HG03571 (cell line): ENCODE measurements at regions not wholly inside any gene's neighbourhood (a gene's known extent, or its start where the extent isn't known, plus 50 kb on each side); places are given as distances from the start of the nearest gene placed in this dataset.

ENCODE experiments used
- ATAC-seq: cut with Tn5 transposase; IDR thresholded peaks from one replicate; pipeline ENCODE4 v1.9.1; 2021; ENCODE audit not compliant: unreplicated experiment

DNA sequence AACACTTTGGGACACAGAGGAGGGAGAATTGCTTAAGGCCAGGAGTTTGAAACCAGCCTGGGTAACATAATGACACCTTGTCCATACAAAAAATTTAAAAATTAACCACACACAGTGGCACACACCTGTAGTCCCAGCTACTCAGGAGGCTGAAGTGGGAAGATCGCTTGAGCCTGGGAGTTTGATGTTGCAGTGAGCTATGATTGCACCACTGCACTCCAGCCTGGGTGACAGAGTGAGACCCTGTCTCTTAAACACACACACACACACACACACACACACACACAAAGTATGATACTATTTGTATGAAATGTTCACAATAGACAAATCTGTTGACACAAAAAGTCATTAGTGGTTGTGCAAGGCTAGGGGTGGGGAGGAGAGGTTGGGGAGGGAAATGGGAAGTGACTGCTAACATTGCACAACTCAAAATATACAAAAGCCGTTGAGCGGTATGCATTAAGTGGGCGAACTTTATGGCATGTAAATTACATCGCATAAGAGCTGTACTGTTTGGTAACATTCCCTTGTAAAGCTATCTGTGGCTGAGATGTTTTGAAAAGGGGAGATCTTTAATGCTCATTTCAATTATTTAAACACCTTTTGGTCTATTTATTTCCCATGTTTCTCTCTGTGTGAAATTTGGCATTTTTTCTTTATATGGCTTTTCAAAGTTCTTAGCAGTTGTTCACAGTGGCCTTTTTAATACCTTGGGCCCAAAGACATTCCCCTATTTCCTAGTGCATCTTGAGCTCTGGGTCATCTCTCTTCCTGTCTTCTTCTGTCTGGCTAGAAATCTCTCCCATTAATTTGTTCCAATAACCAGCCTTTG is 58.9 kb upstream of the ZNF516 start:
- ATAC-seq, result no peak

- no peak for ATAC-seq
Observed at GRCh38 chr18:76548541-76548940, 53.5 kb upstream of the ZNF516 start.

- no peak for ATAC-seq
Observed at GRCh38 chr18:76547296-76547695, 52.3 kb upstream of the ZNF516 start.

GRCh38 chr18:76546436-76546835 is 51.4 kb upstream of the ZNF516 start:
- no peak for ATAC-seq

GRCh38 chr18:76546088-76546435 is 51.0 kb upstream of the ZNF516 start:
- no peak for ATAC-seq

DNA sequence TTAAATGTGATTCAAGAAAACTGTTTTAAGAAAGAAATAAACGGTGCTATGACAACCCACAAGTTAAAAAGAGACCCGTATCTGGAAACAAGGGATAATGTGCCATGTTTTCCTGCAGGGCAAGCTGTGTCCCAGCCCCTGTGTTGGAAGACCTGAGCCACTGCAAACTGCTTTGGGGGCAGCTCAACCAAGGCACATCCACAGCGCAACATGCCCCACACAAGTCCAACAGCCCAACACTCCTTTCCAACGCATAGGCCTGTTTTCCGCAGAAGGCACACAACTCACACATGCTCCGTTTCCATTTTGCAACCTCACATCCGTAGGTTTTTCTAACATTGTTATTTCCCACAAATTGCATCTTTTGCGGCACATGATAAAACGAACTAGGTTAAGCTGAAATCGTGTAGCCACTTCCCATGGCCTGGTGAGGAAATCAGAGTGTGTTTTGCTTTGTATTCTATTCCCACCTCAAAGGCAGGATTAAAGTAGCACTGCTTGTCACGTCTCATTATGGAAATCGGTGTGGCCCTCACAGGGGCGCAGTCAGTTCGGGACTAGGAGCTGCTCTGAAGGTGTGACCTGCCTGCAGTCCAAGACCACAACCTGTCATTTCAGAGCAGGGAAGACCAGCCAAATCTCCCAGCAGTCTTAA is 50.5 kb upstream of the ZNF516 start:
- no peak for ATAC-seq

DNA sequence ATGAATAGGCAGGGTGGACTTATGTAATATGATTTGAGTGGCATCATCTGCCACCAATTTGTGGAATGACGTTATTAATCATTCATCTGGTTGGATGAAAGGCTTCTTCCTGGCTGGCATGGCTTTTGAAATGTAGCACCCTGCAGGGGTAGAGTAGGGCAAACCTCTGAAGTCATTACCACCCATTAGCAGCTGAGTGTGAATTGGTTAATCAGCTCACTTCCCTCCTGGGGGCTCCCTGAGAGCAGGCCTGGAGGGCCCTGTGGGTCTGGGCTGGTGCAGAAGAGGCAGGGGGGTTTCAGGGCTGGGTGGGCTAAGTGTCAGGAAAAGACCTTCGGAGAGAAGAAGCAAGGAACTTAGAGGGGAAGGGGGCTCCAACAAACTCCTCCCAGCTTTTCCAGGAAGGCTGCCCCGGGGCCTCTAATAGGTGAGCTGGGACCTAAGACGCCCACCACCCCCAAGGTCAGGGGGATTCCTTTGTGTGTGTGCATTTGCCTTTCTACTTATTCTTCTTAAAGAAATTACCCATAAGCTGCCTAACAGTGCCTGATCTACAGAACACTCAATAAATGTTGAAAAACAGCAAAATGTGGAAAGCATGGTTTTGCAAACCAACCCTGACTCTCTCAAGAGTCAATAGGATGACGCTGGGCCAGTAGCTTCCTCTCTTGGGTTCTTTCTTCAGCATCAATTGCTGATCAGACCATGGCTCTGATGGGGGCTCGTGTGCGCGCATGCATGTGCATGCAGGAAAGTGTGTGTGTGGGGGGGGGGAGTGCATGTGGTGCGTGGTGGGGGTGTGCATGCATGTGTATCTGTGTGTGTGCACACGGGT is 49.7 kb upstream of the ZNF516 start:
- ATAC-seq, result no peak
